Activated B cell treated with CpG ODN at 0.5 μM for 24 hours (primary cell): ENCODE measurements at regions not wholly inside any gene's neighbourhood (a gene's known extent, or its start where the extent isn't known, plus 50 kb on each side); places are given as distances from the start of the nearest gene placed in this dataset.

Experiments used
- ATAC-seq: fragments of 200-7000 bp; cut with Tn5 transposase; one replicate; pipeline ENCODE4 v1.10.0; 2021; ENCODE audit warnings: low read depth, mild to moderate bottlenecking, moderate library complexity
- CTCF ChIA-PET: fragments of 350-600 bp; sonication (Branson Sonifier 250); formaldehyde crosslinking; loops from one replicate; lab custom pipeline; 2021; ENCODE audit warnings: antibody characterized with exemption; lab: Charles Lee
- POLR2A ChIA-PET: fragments of 350-600 bp; sonication (Branson Sonifier 250); formaldehyde crosslinking; loops from one replicate; lab custom pipeline; 2021; ENCODE audit warnings: antibody characterized with exemption; lab: Charles Lee
- DNase-seq: peaks from one replicate; pipeline ENCODE4 v3.0.0; 2022
- H3K27ac Mint-ChIP-seq: one replicate; pipeline ENCODE4 v1.8.0; 2020; ENCODE audit warnings: mixed read lengths
- H3K27me3 Mint-ChIP-seq: one replicate; pipeline ENCODE4 v1.8.0; 2021; ENCODE audit warnings: mixed read lengths
- H3K36me3 Mint-ChIP-seq: one replicate; pipeline ENCODE4 v1.8.0; 2021; ENCODE audit warnings: low read depth, mixed read lengths
- H3K4me1 Mint-ChIP-seq: one replicate; pipeline ENCODE4 v1.8.0; 2021; ENCODE audit warnings: mixed read lengths
- H3K4me3 Mint-ChIP-seq: one replicate; pipeline ENCODE4 v1.8.0; 2020; ENCODE audit warnings: mild to moderate bottlenecking, mixed read lengths
- H3K9me3 Mint-ChIP-seq: one replicate; pipeline ENCODE4 v1.8.0; 2020; ENCODE audit warnings: mixed read lengths
- intact Hi-C: fragments of 100-400 bp; cut with micrococcal nuclease; formaldehyde crosslinking; loops from one replicate; pipeline ENCODE4 v1.15.1; 2024
- TF ChIP-seq, protein P1 (sequence below): fragments of 200-600 bp; IDR thresholded peaks from one replicate; pipeline ENCODE4 v1.8.0; 2022; ENCODE audit warnings: antibody characterized with exemption, mild to moderate bottlenecking

DNA sequence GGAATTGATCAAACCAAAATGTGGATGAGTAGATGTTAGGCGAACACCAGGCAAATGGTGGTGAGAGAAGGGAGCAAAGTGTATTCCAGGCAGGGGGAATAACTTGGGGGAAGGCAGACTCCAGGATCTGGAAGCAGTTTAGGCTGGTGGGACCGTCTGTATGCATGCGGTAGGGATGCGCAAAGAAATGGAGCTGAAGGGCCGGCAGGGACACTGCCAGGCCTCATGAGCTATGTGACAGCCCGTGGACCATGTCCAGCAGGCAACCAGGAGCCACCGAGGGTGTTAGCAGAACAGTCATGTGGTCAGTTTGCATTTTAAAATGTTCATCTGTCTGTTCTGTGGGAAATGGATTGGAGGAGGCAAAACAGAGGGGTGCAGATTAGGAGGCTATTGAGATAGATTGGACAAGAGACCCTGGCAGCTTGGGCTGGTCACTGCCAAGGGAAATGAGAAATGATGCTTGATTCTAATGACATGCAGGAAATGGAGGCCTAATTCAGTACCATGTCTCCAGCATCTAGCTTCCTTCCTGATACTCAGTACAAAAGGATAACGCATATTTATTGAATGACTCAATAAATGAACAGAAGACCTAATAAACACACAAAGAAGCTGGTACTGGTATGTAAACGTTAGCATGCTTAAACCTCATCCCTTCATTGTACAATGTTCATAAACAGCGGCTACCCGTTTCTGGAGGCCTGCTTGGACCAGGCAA lies 412.4 kb downstream of the BUD13 start:
- H3K27me3 Mint-ChIP-seq, result peaks cover 6% of the 10 kb centered on the region
- intact Hi-C loops, result no loop called here
- TF ChIP-seq, protein P1, sequence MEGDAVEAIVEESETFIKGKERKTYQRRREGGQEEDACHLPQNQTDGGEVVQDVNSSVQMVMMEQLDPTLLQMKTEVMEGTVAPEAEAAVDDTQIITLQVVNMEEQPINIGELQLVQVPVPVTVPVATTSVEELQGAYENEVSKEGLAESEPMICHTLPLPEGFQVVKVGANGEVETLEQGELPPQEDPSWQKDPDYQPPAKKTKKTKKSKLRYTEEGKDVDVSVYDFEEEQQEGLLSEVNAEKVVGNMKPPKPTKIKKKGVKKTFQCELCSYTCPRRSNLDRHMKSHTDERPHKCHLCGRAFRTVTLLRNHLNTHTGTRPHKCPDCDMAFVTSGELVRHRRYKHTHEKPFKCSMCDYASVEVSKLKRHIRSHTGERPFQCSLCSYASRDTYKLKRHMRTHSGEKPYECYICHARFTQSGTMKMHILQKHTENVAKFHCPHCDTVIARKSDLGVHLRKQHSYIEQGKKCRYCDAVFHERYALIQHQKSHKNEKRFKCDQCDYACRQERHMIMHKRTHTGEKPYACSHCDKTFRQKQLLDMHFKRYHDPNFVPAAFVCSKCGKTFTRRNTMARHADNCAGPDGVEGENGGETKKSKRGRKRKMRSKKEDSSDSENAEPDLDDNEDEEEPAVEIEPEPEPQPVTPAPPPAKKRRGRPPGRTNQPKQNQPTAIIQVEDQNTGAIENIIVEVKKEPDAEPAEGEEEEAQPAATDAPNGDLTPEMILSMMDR, result no peak
- no peaks in the 10 kb centered on the region for H3K36me3 Mint-ChIP-seq
- no peak overlapping the region for H3K4me3 Mint-ChIP-seq
- no peaks in the 10 kb centered on the region for H3K4me1 Mint-ChIP-seq
- ChIA-PET CTCF (no interaction called here), POLR2A (no interaction called here)
- H3K27ac Mint-ChIP-seq, result no peak overlapping the region
- DNase-seq, result no peak
- H3K9me3 Mint-ChIP-seq, result no peaks in the 10 kb centered on the region
- no peak for ATAC-seq

GRCh38 chr11:116357784-116358544 lies 414.8 kb downstream of the BUD13 start:
- CTCF ChIA-PET, result no interaction called here
- POLR2A ChIA-PET, result no interaction called here
- Mint-ChIP-seq H3K4me3 (no peak overlapping the region), H3K27me3 (peaks cover 6% of the 10 kb centered on the region), H3K9me3 (no peaks in the 10 kb centered on the region), H3K4me1 (no peaks in the 10 kb centered on the region), H3K36me3 (no peaks in the 10 kb centered on the region), H3K27ac (no peak overlapping the region)
- DNase-seq (no peak), ATAC-seq (no peak)
- TF ChIP-seq, protein P1, result no peak
- intact Hi-C loops, result no loop called here

- H3K27me3 Mint-ChIP-seq, result peaks cover 6% of the 10 kb centered on the region
- H3K9me3 Mint-ChIP-seq, result no peaks in the 10 kb centered on the region
- no peak overlapping the region for H3K4me3 Mint-ChIP-seq
- ChIA-PET POLR2A (no interaction called here), CTCF (no interaction called here)
- DNase-seq (no peak), ATAC-seq (no peak)
- TF ChIP-seq, protein P1, result no peak
- no peaks in the 10 kb centered on the region for H3K4me1 Mint-ChIP-seq
- H3K36me3 Mint-ChIP-seq, result no peaks in the 10 kb centered on the region
- intact Hi-C loops, result no loop called here
- H3K27ac Mint-ChIP-seq, result no peak overlapping the region
Measured at GRCh38 chr11:116356451-116356850, 416.3 kb downstream of the BUD13 start.

DNA sequence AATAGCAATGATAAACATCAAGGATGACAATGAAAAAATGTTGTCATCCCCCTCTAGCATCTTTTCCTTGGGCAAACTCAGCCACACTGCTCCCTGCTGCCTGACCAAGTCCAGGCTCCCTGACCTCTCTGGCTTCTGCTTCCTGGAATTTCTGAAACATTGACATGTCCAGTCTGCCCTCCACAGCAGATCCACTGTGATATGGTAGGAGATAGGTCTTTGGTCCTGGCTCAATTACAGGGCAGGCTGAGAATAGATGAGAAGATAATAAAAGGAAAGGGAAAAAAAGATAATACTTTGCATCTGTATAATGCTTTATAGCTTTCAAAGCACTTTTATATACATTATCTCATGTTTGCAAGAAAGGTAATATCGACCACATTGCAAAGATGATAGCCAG lies 417.7 kb downstream of the BUD13 start:
- Mint-ChIP-seq H3K4me3 (no peak overlapping the region), H3K9me3 (no peaks in the 10 kb centered on the region), H3K27ac (no peak overlapping the region), H3K27me3 (peaks cover 6% of the 10 kb centered on the region), H3K4me1 (no peaks in the 10 kb centered on the region), H3K36me3 (no peaks in the 10 kb centered on the region)
- ChIA-PET CTCF (no interaction called here), POLR2A (no interaction called here)
- intact Hi-C loops, result no loop called here
- no peak for DNase-seq
- TF ChIP-seq, protein P1, result no peak
- no peak for ATAC-seq

DNA sequence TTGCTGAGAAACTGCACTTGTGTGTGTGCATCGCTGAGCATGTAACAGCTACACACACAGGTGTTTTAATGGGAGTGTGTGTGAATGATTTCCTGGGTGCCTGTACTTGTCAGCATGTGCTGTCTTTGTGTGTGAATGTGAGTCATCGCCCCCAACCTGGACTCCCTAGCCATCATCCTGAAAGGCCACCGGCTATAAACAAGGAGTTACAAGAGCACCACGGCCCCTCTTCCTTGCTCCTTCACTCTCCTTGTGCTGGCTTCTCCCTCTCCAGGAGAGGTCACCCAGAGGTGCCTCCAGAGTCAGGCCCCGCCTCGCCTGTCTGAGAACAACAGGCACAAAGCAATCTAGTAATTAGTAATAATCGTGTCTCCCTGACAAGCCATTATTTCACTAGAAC lies 419.2 kb downstream of the BUD13 start:
- no peak overlapping the region for H3K4me3 Mint-ChIP-seq
- H3K27ac Mint-ChIP-seq, result no peak overlapping the region
- peaks cover 6% of the 10 kb centered on the region for H3K27me3 Mint-ChIP-seq
- intact Hi-C loops, result no loop called here
- ChIA-PET CTCF (no interaction called here), POLR2A (no interaction called here)
- H3K36me3 Mint-ChIP-seq, result no peaks in the 10 kb centered on the region
- no peaks in the 10 kb centered on the region for H3K4me1 Mint-ChIP-seq
- DNase-seq, result no peak
- TF ChIP-seq, protein P1, result no peak
- ATAC-seq, result no peak
- H3K9me3 Mint-ChIP-seq, result no peaks in the 10 kb centered on the region
